ENCODE measurements at regions not wholly inside any gene's neighbourhood (a gene's known extent, or its start where the extent isn't known, plus 50 kb on each side); places are given as distances from the start of the nearest gene placed in this dataset.
"Not testable (repeated sequence)": the region's sequence is repeated elsewhere in the genome, so short reads cannot be mapped to it uniquely, and the experiment has no call there.

DNA sequence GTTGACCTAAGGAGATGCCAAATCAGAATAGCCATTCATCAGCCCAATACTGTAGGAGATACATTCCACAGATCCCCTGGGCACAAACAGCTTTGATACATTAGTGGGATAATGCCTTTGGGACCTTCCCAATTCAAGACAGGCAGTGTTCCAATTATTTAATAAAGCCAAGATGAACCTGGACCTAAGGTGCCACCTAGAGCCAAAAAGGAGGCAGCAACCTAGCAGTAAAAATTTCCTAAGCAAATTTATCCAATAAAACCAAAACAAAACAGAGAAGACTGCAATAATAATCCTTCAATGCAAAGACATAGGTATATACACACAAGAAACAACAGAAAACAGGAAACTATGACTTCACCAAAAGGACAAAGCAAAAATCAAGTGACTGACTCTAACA is 253.0 kb downstream of the HINT1 start:
- no peak overlapping the region for H3K27ac ChIP-seq
- intact Hi-C loops (cut with DNase I): no loop called here

DNA sequence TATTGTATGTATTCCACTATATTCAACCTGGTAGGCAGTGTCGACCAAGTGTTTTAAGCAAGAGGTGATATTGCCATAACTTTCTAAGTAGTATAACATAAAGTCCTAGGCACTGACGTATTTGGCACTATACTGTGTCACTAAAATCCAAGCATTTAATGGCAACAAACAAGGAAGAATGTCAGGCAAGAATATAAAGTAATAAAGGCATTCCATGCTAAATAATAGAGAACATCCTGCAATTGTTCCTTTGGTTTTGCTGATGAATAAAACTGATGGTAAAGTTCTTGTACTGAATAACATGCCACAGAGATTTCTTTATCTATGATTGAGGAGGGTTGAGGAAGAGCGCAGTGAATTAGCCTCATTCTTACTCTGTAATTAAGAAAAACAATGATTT is 256.9 kb downstream of the HINT1 start:
- 87 to 90% methylated on average over 3 of the region's 3 CpGs for WGBS, 2 donors
- intact Hi-C loops (cut with DNase I): no loop called here

More for the DNA sequence above, 253.0 kb downstream of the HINT1 start:
- TF ChIP-seq, protein P1, sequence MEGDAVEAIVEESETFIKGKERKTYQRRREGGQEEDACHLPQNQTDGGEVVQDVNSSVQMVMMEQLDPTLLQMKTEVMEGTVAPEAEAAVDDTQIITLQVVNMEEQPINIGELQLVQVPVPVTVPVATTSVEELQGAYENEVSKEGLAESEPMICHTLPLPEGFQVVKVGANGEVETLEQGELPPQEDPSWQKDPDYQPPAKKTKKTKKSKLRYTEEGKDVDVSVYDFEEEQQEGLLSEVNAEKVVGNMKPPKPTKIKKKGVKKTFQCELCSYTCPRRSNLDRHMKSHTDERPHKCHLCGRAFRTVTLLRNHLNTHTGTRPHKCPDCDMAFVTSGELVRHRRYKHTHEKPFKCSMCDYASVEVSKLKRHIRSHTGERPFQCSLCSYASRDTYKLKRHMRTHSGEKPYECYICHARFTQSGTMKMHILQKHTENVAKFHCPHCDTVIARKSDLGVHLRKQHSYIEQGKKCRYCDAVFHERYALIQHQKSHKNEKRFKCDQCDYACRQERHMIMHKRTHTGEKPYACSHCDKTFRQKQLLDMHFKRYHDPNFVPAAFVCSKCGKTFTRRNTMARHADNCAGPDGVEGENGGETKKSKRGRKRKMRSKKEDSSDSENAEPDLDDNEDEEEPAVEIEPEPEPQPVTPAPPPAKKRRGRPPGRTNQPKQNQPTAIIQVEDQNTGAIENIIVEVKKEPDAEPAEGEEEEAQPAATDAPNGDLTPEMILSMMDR (IDR thresholded peaks at IDR 0.05): no peak
- no peak for TF ChIP-seq POLR2A (IDR thresholded peaks at IDR 0.05)
- no peaks in the 10 kb centered on the region for H3K36me3 ChIP-seq
- H3K27me3 ChIP-seq: no peaks in the 10 kb centered on the region
- no peaks in the 10 kb centered on the region for H3K4me1 ChIP-seq
- DNase-seq: no peak
- no peaks in the 10 kb centered on the region for H3K9me3 ChIP-seq
- H3K4me3 ChIP-seq (replicated peaks in 1 of 3): no peak overlapping the region

GRCh38 chr5:130897537-130898195 is 267.4 kb downstream of the HINT1 start:
- H3K9me3 ChIP-seq; H3K4me3 ChIP-seq (replicated peaks in 1 of 3); H3K27ac ChIP-seq; H3K27me3 ChIP-seq; H3K4me1 ChIP-seq; H3K36me3 ChIP-seq; intact Hi-C loops (cut with DNase I); DNase-seq: not testable (repeated sequence)
- 84 to 85% methylated on average over 20 to 21 of the region's 24 CpGs for WGBS, 2 donors

More for the DNA sequence above, 256.9 kb downstream of the HINT1 start:
- no peak overlapping the region for H3K27ac ChIP-seq
- H3K4me3 ChIP-seq (replicated peaks in 1 of 3): no peak overlapping the region
- no peaks in the 10 kb centered on the region for H3K36me3 ChIP-seq
- no peak for TF ChIP-seq POLR2A (IDR thresholded peaks at IDR 0.05)
- TF ChIP-seq, protein P1 (IDR thresholded peaks at IDR 0.05): no peak
- no peak for DNase-seq
- no peaks in the 10 kb centered on the region for H3K9me3 ChIP-seq
- no peaks in the 10 kb centered on the region for H3K27me3 ChIP-seq
- no peaks in the 10 kb centered on the region for H3K4me1 ChIP-seq

- H3K27ac ChIP-seq; H3K4me1 ChIP-seq; intact Hi-C loops (cut with DNase I); H3K9me3 ChIP-seq; H3K36me3 ChIP-seq; H3K27me3 ChIP-seq; DNase-seq; H3K4me3 ChIP-seq (replicated peaks in 1 of 3): not testable (repeated sequence)
- 88 to 97% methylated on average over 2 of the region's 2 CpGs for WGBS, 2 donors
Observed at GRCh38 chr5:130897181-130897536, 267.9 kb downstream of the HINT1 start.

DNA sequence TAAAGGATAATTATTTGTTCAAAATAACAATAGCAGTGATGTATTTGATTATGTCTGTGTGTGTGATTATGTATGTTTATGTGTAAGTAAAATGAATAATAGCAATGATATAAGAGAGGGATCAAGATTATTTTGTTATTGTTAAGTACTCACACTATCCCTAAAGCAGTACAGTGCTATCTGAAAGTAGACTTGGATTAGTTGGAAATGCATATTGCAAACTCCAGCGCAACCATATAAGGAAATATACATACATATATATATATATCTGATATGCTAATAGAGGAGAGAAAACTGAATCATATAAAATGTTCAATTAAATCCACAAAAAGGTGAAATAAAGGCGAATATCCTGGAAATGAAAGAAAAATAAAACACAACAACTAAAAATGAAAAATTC is 268.4 kb downstream of the HINT1 start:
- H3K4me3 ChIP-seq (replicated peaks in 1 of 3): no peak overlapping the region
- WGBS, 2 donors: 87 to 93% methylated on average over 2 of the region's 2 CpGs
- H3K9me3 ChIP-seq: no peaks in the 10 kb centered on the region
- no peak overlapping the region for H3K27ac ChIP-seq
- H3K36me3 ChIP-seq: no peaks in the 10 kb centered on the region
- intact Hi-C loops (cut with DNase I): no loop called here
- no peak for DNase-seq
- H3K4me1 ChIP-seq: no peaks in the 10 kb centered on the region
- no peaks in the 10 kb centered on the region for H3K27me3 ChIP-seq
- TF ChIP-seq POLR2A (IDR thresholded peaks at IDR 0.05): no peak

DNA sequence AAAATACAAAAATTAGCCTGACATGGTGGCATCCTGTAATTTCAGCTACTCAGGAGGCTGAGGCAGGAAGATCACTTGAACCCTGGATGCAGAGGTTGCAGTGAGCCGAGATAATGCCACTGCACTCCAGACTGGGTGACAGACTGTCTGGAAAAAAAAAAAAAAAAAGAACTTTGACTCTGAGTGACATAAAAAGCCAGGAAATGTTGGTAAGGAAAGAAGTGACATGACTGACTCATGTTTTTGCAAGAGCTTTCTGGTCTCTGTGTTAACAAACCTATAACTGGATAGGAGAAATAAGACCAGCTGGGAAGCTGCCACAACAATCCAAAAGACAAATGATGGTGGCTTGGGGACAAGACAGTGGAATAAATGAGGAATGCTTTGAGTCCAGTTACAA is 272.1 kb downstream of the HINT1 start:
- WGBS, 2 donors: 72 to 76% methylated on average over 1 of the region's 1 CpG

More for the DNA sequence above, 272.1 kb downstream of the HINT1 start:
- no peaks in the 10 kb centered on the region for H3K36me3 ChIP-seq
- intact Hi-C loops (cut with DNase I): no loop called here
- no peaks in the 10 kb centered on the region for H3K9me3 ChIP-seq
- no peak for TF ChIP-seq POLR2A (IDR thresholded peaks at IDR 0.05)
- TF ChIP-seq, protein P1 (IDR thresholded peaks at IDR 0.05): no peak
- H3K4me1 ChIP-seq: no peaks in the 10 kb centered on the region
- DNase-seq: no peak
- H3K27ac ChIP-seq: no peak overlapping the region
- no peaks in the 10 kb centered on the region for H3K27me3 ChIP-seq
- H3K4me3 ChIP-seq (replicated peaks in 1 of 3): no peak overlapping the region

Measured in thyroid gland (tissue), 4 donors.